ENCODE measurements at regions not wholly inside any gene's neighbourhood (a gene's known extent, or its start where the extent isn't known, plus 50 kb on each side); places are given as distances from the start of the nearest gene placed in this dataset.

GRCh38 chrX:8232406-8232805 is 61.3 kb upstream of the VCX2 start:
- no peak for DNase-seq

- no peak for DNase-seq
Observed at GRCh38 chrX:8233091-8233490, 62.0 kb upstream of the VCX2 start.

- no peak for DNase-seq
Observed at GRCh38 chrX:8235026-8235425, 64.0 kb upstream of the VCX2 start.

- DNase-seq, result no peak
Observed at GRCh38 chrX:8237718-8238117, 66.7 kb upstream of the VCX2 start.

- no peak for DNase-seq
Observed at GRCh38 chrX:8242431-8243020, 71.5 kb upstream of the VCX2 start.

- DNase-seq, result no peak
Observed at GRCh38 chrX:8244301-8244700, 73.2 kb upstream of the VCX2 start.

- no peak for DNase-seq
Observed at GRCh38 chrX:8245411-8245810, 74.3 kb upstream of the VCX2 start.

- no peak for DNase-seq
Observed at GRCh38 chrX:8253096-8253495, 82.0 kb upstream of the VCX2 start.

- no peak for DNase-seq
Observed at GRCh38 chrX:8254401-8254800, 83.3 kb upstream of the VCX2 start.

- no peak for DNase-seq
Observed at GRCh38 chrX:8272821-8273220, 101.8 kb upstream of the VCX2 start.

- no peak for DNase-seq
Observed at GRCh38 chrX:8273451-8273895, 102.4 kb upstream of the VCX2 start.

- DNase-seq, result no peak
Observed at GRCh38 chrX:8274170-8274569, 103.1 kb upstream of the VCX2 start.

GRCh38 chrX:8278557-8278956 is 107.5 kb upstream of the VCX2 start:
- no peak for DNase-seq

GRCh38 chrX:8279323-8279722 is 108.3 kb upstream of the VCX2 start:
- DNase-seq, result no peak

- DNase-seq, result peak; percentile 18
Observed at GRCh38 chrX:8284131-8284530, 113.1 kb upstream of the VCX2 start.

- no peak for DNase-seq
Observed at GRCh38 chrX:8288590-8288989, 117.5 kb upstream of the VCX2 start.

GRCh38 chrX:8289523-8289922 is 118.5 kb upstream of the VCX2 start:
- DNase-seq, result no peak

- DNase-seq, result no peak
Observed at GRCh38 chrX:8297766-8298165, 126.7 kb upstream of the VCX2 start.

GRCh38 chrX:8304668-8305067 is 133.6 kb upstream of the VCX2 start:
- no peak for DNase-seq

GRCh38 chrX:8305350-8305749 is 134.3 kb upstream of the VCX2 start:
- no peak for DNase-seq

- DNase-seq, result no peak
Observed at GRCh38 chrX:8306291-8306925, 135.3 kb upstream of the VCX2 start.

GRCh38 chrX:8310409-8310808 is 139.3 kb upstream of the VCX2 start:
- DNase-seq, result no peak

- no peak for DNase-seq
Observed at GRCh38 chrX:8313844-8314243, 142.8 kb upstream of the VCX2 start.

GRCh38 chrX:8314881-8315280 is 143.8 kb upstream of the VCX2 start:
- DNase-seq, result no peak

- DNase-seq, result no peak
Observed at GRCh38 chrX:8319359-8319758, 145.3 kb upstream of the VCX3B start.
